Upper lobe of left lung (tissue), 6 donors: ENCODE measurements at regions not wholly inside any gene's neighbourhood (a gene's known extent, or its start where the extent isn't known, plus 50 kb on each side); places are given as distances from the start of the nearest gene placed in this dataset.

Source experiments
- ATAC-seq, 2 donors: fragments of 200-7000 bp; cut with Tn5 transposase; one replicate each; pipeline ENCODE4 v1.9.1; 2022; ENCODE audit warnings: mild to moderate bottlenecking in 2 of 2, moderate library complexity in 2 of 2; ENCODE audit not compliant: low FRiP score in 2 of 2
- DNase-seq, 2 donors: peaks; one replicate each; pipeline ENCODE4 v3.0.0-alpha.2; 2019 to 2020
- H3K27ac ChIP-seq, 4 donors: fragments of 200-600 bp; sonication (generic); one replicate each; pipeline ENCODE4 v1.5.1; 2016 to 2019
- H3K27me3 ChIP-seq, 4 donors: fragments of 200-600 bp; sonication (generic); one replicate each; pipeline ENCODE4 v1.5.1; 2017 to 2019
- H3K36me3 ChIP-seq, 4 donors: fragments of 200-600 bp; sonication (generic); one replicate each; pipeline ENCODE4 v1.5.1; 2016 to 2019
- H3K4me1 ChIP-seq, 4 donors: fragments of 200-600 bp; sonication (generic); one replicate each; pipeline ENCODE4 v1.5.1; 2018 to 2019
- H3K4me3 ChIP-seq, 4 donors: fragments of 200-600 bp; sonication (generic); one replicate each; pipeline ENCODE4 v1.5.1; 2017 to 2019; ENCODE audit warnings: mild to moderate bottlenecking in 2 of 4, moderate library complexity in 1 of 4
- H3K9me3 ChIP-seq, 4 donors: fragments of 200-600 bp; sonication (generic); one replicate each; pipeline ENCODE4 v1.5.1; 2018 to 2019
- EP300 ChIP-seq, 4 donors: sonication (generic); formaldehyde crosslinking; IDR thresholded peaks; one replicate each; pipeline ENCODE4 v1.5.1; 2017; ENCODE audit warnings: antibody characterized with exemption in 4 of 4, control low read depth in 2 of 4
- POLR2A ChIP-seq, 4 donors: fragments of 450-650 bp; IDR thresholded peaks; one replicate each; pipeline ENCODE4 v1.5.1; 2016 to 2017; ENCODE audit warnings: antibody characterized with exemption in 4 of 4, mild to moderate bottlenecking in 2 of 4
- POLR2AphosphoS5 ChIP-seq, 2 donors: sonication (generic); formaldehyde crosslinking; IDR thresholded peaks; one replicate each; pipeline ENCODE4 v1.5.1; 2017; ENCODE audit warnings: antibody characterized with exemption in 2 of 2
- WGBS, 2 donors: methylation state at CpG; one replicate each; pipeline ENCODE4 v1.1.5; 2017 to 2018; 5-methylcytosine and 5-hydroxymethylcytosine counted together
- TF ChIP-seq, protein P1 (sequence below), 6 experiments: fragments of 450-650 bp in 4 of 6; fragments of 200-600 bp in 2 of 6; sonication (generic) in 2 of 6; IDR thresholded peaks; one replicate each; pipeline ENCODE4 v1.5.1; 2016 to 2019; ENCODE audit warnings: antibody characterized with exemption in 6 of 6
- donor health status: DM: no; HTN: no; CAD: no; lungs with moderate emphysema.
- donor health status: DM: no; HTN: yes; CAD: no; lungs with severe emphysema.

DNA sequence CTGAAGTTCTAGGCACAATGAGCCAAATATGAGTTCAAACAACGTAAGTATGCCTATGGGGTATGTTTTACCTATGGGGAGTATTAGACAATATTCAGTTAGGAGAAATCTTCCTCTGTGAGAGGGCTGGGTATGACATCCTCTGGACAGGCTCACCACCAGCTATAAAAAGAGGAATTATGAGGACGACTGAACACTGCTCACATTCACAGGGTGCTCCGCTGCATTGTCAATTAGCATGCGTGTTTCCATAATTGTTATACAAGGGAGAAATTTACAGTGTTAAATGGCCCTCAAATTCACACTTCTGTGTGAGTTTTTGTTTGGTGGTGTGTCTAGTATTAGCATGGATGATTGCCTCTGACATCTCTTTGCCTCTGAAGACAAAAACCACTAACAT is 700.4 kb downstream of the BCL11A start:
- DNase-seq = no peak
- no peak for ATAC-seq
- Histone ChIP-seq H3K27ac (no peak overlapping the region), H3K9me3 (no peaks in the 10 kb centered on the region), H3K4me3 (no peak overlapping the region), H3K4me1 (no peaks in the 10 kb centered on the region), H3K36me3 (no peaks in the 10 kb centered on the region), H3K27me3 (no peaks in the 10 kb centered on the region)
- 78 to 86% methylated on average over 4 of the region's 4 CpGs for WGBS, 2 donors
- TF ChIP-seq, protein P1, sequence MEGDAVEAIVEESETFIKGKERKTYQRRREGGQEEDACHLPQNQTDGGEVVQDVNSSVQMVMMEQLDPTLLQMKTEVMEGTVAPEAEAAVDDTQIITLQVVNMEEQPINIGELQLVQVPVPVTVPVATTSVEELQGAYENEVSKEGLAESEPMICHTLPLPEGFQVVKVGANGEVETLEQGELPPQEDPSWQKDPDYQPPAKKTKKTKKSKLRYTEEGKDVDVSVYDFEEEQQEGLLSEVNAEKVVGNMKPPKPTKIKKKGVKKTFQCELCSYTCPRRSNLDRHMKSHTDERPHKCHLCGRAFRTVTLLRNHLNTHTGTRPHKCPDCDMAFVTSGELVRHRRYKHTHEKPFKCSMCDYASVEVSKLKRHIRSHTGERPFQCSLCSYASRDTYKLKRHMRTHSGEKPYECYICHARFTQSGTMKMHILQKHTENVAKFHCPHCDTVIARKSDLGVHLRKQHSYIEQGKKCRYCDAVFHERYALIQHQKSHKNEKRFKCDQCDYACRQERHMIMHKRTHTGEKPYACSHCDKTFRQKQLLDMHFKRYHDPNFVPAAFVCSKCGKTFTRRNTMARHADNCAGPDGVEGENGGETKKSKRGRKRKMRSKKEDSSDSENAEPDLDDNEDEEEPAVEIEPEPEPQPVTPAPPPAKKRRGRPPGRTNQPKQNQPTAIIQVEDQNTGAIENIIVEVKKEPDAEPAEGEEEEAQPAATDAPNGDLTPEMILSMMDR (IDR thresholded peaks at IDR 0.05) = no peak
- TF ChIP-seq POLR2AphosphoS5 (IDR thresholded peaks at IDR 0.05) = no peak
- no peak for TF ChIP-seq POLR2A (IDR thresholded peaks at IDR 0.05)
- no peak for TF ChIP-seq EP300 (IDR thresholded peaks at IDR 0.05)

DNA sequence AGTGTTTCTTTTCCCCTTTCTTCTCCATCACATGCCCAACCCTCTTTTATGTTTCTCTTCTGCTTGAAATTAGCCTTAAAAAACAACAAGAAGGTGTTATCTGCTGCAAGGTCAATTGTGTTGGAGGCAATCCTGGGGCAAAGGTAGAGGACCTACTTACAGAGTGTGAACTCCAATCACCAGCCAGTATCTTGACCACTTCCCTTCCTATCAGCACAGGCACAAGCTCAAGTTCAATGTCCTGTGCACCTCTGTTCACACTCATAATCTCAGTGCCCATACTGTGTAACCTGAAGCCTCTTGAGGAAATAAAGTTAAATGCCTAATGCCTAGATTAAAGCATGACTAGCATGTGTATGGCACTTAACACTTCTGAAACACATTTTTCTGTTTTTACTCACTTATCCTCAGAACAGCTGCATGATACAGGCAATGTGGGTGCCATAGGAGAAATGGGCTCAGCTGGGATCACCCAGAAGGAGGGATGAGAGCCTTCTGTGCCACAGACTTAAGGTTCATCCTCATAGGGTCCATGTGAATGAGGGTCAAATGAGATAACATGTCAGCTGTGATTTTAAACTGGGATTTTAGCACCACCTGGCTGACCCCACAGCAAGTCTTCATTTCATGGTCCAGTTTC is 701.5 kb downstream of the BCL11A start:
- no peak overlapping the region for H3K27ac ChIP-seq
- no peaks in the 10 kb centered on the region for H3K27me3 ChIP-seq
- H3K9me3 ChIP-seq = no peaks in the 10 kb centered on the region
- H3K36me3 ChIP-seq = no peaks in the 10 kb centered on the region
- ATAC-seq = no peak
- no peak for TF ChIP-seq POLR2AphosphoS5 (IDR thresholded peaks at IDR 0.05)
- TF ChIP-seq, protein P1 (IDR thresholded peaks at IDR 0.05) = no peak
- TF ChIP-seq EP300 (IDR thresholded peaks at IDR 0.05) = no peak
- TF ChIP-seq POLR2A (IDR thresholded peaks at IDR 0.05) = no peak
- DNase-seq = no peak
- no peak overlapping the region for H3K4me3 ChIP-seq
- no peaks in the 10 kb centered on the region for H3K4me1 ChIP-seq

DNA sequence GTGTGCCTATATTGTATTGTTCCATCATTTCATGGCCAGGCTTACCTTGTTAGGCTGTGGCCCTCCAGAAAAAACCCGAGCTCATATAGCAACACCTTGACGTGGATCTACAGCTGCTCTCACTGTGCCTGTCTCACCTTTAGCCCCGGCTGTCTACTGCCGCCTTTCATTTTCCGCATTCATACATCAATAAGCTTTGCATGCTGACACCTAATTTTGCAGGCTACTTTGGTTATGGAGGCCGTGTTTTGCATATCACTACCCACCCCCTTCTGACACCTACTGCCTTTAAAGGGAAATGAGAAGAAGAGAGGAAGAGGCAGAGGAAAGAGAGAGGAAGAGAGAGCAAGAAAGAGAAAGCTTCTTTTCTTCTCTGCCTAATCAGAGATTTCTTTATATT is 702.9 kb downstream of the BCL11A start:
- DNase-seq (no peak), ATAC-seq (no peak)
- no peaks in the 10 kb centered on the region for H3K9me3 ChIP-seq
- WGBS, 2 donors = 79 to 84% methylated on average over 6 of the region's 6 CpGs
- H3K4me3 ChIP-seq = no peak overlapping the region
- no peaks in the 10 kb centered on the region for H3K27me3 ChIP-seq
- TF ChIP-seq EP300 (IDR thresholded peaks at IDR 0.05) = no peak
- no peak for TF ChIP-seq POLR2AphosphoS5 (IDR thresholded peaks at IDR 0.05)
- TF ChIP-seq, protein P1 (IDR thresholded peaks at IDR 0.05) = no peak
- TF ChIP-seq POLR2A (IDR thresholded peaks at IDR 0.05) = no peak
- H3K27ac ChIP-seq = no peak overlapping the region
- no peaks in the 10 kb centered on the region for H3K4me1 ChIP-seq
- H3K36me3 ChIP-seq = no peaks in the 10 kb centered on the region

DNA sequence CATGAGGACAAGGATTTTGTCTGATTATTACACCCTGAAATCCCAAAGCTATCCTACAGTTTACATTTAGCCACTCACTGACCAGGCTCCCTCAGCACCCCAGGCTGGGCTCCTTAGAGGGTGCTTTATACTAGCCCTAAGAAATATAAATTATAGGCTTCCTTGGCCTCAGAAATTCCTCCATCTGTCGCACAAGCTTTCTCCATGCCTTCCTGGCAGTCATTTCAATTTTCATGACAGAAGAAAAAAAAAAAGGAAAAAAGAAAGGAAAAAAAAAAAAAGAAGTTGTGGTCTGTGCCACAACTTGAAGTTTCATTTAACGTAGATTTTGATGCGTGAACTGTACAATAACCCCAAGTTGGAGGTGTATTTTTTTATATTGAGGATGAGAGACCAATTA is 719.5 kb downstream of the BCL11A start:
- ATAC-seq (no peak), DNase-seq (no peak)
- Histone ChIP-seq H3K4me1 (no peaks in the 10 kb centered on the region), H3K9me3 (no peaks in the 10 kb centered on the region), H3K36me3 (no peaks in the 10 kb centered on the region), H3K27me3 (no peaks in the 10 kb centered on the region), H3K4me3 (no peak overlapping the region), H3K27ac (no peak overlapping the region)
- TF ChIP-seq POLR2AphosphoS5 (IDR thresholded peaks at IDR 0.05) (no peak), EP300 (IDR thresholded peaks at IDR 0.05) (no peak), POLR2A (IDR thresholded peaks at IDR 0.05) (no peak)
- TF ChIP-seq, protein P1 (IDR thresholded peaks at IDR 0.05) = no peak
- WGBS, 2 donors = 48 to 79% methylated on average over 3 of the region's 3 CpGs

DNA sequence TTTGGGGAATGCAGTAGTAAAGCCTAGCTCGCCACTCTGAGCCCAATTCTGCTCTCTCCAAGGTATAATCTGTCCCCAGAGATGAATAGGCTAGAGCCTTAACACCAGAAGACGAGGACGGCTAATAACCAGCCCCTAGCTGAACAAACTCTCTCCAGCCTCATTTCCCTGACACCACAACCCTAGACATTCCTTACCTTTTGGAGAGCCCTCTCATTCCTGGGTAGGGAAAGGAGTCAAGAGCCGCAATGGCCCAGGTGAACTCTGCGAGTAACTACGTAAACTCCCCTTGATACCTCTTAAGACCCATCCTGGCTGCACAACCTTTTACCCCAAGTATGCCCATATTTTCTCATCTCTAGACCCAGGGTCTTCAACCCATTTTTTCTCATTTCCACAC is 722.9 kb downstream of the BCL11A start:
- WGBS, 2 donors = 54 to 85% methylated on average over 5 to 6 of the region's 6 CpGs
- DNase-seq = no peak
- Histone ChIP-seq H3K27me3 (no peaks in the 10 kb centered on the region), H3K4me1 (no peaks in the 10 kb centered on the region), H3K27ac (no peak overlapping the region), H3K9me3 (no peaks in the 10 kb centered on the region), H3K4me3 (no peak overlapping the region), H3K36me3 (no peaks in the 10 kb centered on the region)
- TF ChIP-seq, protein P1 (IDR thresholded peaks at IDR 0.05) = no peak
- TF ChIP-seq POLR2A (IDR thresholded peaks at IDR 0.05) (no peak), EP300 (IDR thresholded peaks at IDR 0.05) (no peak), POLR2AphosphoS5 (IDR thresholded peaks at IDR 0.05) (no peak)
- ATAC-seq = peak in 1 of 2 donors; percentile 69
